Daoy (cell line): ENCODE measurements at regions not wholly inside any gene's neighbourhood (a gene's known extent, or its start where the extent isn't known, plus 50 kb on each side); places are given as distances from the start of the nearest gene placed in this dataset.
"Not testable (repeated sequence)": the region's sequence is repeated elsewhere in the genome, so short reads cannot be mapped to it uniquely, and the experiment has no call there.

Source experiments
- DNase-seq: peaks from one replicate; pipeline ENCODE4 v3.0.0-alpha.2; 2015; ENCODE audit warnings: low read depth

DNA sequence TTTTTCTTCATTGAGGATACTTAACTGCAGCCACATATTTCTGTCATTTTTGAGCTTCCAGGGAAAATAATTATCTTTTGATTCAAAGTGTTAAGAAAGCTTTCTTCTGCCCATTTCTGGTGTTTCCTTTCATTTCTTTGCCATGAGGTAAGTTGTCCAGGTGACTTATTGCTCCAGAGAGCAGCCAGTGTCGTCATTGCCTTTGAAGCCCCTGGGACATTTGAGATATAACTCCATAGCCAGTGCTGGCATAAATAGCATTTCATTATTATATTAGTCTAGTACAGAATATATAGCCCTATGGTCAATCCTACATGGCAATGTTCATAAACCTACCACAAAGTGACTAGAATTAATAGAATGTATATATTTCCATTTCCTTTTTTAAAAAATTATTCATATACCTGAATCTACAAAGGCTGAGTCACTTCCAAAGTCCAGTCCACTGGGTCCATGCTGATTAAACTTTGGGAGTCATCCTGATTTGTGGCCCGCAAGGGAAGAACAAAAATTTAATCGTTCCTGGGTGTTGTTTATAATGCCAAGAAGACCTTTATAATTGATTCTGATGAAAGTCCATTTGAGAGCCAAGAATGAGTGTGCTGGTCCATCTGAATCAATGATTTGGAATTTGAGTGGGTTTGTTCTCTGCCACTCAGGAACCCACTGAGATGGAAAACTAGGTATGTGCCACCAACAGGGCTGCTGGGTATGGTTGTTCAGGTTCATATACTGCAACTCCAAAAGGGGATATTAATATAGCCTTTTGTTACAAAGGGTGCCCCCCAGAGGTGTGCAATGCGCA lies 221.8 kb upstream of the PLXNA2 start:
- DNase-seq: no peak

DNA sequence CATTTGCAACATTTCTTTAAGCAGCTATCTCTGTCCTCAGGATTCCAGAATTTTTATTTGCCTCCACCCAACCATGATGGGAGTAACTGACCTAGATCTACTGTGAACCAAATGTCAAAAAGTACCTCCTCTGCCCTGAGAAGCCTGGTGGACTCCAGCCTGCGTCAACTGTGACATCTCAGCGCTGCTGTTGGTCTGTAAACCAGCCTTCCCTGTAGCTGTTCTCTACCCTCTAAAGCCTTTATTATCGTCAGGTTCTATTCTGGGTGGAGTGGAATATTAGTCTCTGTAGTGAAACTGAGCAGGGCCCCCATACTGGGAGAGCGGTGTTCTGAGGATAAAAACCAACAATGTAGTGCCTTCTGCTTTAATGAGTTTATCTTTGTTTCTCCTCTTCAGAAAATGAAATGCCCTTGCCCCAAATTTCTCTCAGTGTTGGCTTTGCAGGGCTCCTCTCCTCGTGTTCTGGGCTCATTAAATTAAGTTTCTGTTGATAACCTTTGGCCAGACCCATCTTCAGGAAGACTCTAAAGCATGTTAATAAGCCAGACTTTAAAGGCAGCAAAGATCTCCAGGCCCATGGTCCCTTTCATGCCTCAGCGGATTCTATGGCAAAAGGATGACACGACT lies 223.1 kb upstream of the PLXNA2 start:
- DNase-seq: no peak

DNA sequence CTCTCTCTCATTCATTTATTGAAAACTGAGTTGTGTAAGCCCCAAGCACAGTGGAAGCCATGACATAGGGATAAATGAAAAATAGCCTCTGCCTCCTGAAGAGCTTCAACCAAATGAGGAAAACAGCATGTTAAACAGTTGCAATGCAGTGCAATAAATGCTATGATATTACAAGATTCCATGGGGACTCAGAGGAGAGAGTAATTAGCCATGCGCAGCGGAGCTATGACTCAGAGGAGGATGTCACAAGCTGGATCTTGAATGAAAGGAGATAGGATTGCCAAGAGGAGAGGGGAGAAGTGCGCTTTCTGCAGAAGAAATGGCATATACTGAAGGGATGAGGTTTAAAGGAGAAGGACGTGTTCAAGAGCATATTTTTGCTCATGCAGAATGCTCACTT lies 231.3 kb upstream of the PLXNA2 start:
- DNase-seq: peak; percentile 15

DNA sequence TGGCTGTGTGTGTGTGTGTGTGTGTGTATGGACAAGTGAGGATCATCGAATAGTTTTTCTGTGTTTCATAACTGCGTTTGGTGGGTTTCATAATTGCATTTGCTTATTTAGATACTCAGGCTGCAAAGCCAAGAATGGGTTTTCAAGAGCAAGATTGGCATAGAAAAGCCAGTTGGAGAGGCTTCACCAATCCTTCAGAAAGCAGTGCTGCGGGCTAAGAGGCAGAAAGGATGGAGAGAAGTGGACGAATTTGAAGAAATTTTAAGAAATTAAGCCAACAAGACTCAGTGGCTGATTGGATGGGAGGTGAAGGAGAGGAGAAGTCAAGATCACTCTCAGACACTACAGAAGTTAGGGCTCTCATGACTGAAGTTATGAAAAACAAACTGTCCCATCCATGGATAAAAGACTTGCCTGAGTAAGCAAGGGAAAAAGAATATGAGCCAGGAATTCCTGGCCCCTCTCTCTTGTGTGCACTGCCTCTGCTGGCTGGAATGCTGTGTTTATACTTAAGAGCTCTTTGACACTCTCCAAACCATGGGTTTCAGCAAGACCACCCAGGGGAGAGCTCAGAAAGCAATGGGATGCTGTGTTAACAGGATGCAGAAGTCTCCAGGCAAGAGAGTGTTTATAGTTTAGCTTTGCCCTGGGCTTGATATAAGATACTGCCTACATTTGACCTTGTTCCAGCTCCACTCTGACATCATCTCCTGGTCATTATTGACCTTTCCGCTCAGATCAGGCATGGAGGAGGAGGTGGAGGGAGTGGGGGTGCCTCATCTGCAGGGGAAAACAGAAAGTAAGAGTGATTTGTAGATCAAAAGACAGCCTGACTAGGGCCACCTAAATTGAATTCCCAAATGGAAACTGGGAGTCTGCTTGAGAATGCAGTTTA lies 232.0 kb upstream of the PLXNA2 start:
- DNase-seq: no peak

DNA sequence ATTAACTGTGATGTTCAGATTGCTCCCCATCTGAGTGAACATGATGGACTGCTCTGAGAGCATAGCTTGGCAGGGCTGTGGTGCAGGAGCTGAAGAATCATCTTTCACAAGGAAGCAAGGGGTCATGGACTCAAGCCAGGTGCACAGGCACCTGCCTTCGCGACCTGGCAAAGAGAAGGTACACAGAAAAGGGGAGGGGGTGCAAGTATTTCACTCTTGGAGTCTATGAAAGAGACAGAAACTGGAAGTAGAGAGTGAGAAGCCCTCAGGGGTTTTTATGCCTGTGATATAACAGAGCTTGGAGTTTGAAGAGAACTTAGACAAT lies 232.6 kb upstream of the PLXNA2 start:
- DNase-seq: no peak

DNA sequence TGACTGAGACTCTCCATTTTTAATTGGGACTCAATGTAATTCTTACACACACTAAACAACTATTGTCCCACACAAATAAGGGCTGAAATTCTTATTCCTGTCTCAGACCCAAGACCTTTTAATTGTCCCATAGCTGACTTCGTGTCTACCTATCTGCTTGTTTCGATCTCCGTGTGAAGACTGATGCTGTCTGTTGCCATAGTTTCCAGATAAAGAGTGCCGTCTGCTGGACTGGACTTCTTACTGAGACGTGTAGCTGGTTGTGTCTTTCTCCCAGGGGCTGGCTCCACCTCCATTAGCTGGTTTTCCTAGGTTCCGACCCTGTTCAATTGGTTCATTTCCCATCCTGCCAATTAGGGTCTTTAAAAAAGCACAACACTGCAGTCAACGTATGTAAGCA lies 235.3 kb upstream of the PLXNA2 start:
- DNase-seq: no peak

DNA sequence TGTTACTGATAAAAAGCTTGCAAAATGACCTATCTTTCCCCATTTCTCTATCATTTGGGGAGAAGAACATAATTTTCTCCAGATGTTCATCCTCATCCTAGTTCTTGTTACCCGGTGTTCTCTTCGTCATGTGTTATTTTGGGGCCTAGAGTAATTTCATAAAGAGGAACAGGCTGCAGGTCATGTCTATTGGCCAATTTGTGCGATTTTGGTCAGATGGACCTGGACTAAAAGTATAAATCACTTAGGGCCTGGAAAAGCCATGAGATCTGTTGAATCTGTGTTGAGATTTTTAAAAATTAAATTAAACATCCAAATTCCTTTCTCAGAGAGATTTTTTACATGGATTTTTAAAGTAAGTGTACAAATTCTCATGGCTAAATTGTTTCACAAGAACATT lies 241.3 kb upstream of the PLXNA2 start:
- DNase-seq: no peak

DNA sequence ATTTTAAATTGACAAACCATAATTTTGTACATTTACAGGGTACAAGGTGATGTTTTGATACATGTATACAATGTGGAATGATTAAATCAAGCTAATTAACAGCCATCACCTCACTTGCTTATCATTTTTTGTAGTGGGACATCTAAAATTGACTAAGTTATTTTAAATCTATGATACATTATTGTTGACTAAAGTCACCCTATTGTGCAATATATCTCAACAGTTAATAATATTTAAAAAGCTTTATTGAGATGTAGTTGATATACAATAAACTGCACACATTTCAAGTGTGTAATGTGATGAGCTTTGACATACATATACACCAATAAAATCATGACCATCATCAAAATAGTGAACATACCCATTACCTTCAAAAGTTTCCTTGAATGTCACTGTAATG lies 242.5 kb upstream of the PLXNA2 start:
- no peak for DNase-seq

DNA sequence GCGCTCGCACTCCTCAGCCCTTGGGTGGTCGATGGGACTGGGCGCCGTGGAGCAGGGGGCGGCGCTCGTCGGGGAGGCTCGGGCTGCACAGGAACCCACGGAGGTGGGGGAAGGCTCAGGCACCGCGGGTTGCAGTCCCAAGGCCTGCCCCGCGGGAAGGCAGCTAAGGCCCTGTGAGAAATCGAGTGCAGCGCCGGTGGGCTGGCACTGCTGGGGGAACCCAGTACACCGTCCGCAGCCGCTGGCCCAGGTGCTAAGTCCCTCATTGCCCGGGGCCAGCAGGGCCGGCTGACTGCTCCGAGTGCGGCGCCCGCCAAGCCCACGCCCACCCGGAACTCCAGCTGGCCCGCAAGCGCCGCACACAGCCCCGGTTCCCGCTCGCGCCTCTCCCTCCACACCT lies 244.2 kb upstream of the PLXNA2 start:
- not testable (repeated sequence) for DNase-seq

DNA sequence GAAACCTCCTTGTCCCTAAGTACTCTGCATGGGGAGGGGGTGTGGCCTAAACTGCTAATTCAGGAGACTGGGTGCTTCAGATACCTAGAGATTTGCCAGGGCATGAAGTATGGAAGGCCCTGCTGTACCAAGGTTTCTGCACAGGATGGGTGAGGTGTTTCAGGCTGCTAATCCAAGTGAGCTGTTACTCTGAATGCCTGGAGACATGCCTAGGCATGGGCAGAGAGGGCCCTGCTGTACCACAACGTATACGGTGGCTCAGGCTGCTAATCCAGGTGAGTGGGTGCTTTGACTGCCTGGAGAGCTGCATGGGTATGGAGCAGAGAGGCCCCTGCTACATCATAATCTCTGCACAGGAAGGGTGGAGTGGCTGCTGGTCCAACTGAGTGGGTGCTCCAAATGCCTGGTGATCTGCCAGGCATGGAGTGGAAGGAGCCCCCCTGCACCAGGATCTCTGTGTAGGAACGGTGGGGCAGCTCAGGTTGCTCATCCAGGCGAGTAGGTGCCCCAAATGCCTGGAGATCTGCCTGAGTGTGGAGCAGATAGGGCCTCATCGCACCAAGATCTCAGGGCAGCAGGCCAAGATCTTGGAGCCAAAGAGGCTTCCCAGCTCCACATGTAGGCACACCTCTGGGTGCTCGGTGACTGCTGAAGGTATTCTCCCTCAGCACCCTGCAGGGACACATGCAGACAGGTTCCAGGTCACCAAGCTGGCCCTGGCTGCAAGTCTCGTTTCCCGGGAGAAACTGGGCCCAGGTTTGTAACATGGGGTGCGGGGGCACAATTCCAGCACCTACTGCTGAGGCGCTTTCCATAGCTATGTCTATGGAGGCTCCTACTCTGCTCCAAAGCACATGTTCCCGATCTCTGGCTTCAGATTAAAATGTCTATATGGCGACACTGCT lies 252.5 kb upstream of the PLXNA2 start:
- DNase-seq: no peak

DNA sequence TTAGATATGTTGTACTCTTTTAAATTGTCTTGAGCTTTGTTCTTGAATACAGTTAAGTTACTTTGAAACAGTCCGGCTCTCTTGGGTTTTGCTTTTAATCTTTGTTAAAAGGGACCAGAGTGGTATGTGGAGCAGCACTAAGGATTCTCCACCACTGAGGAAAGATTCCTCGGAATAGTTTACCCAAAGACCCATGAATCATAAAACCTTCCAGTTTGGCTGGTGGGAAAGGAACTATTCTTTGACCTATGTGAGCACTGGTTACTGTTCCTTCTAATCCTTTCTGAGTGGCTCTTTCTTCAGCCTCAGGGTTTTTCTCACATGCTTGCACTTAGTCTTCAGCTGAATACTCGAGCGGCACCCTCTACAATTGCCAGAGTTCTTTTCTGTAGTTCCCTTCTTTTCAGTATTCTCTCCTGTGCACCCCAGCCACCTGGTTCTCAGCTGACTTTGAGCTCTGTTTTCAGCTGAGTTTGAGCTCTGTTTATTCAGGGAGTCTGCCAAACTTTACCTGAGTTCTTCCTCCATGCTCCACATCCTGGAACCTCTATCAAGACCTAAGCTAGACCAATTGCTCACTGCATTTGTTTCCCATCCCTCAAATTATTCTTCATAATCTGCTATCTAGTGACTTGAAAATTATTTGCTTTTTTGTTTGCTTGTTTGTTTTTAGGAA lies 253.8 kb upstream of the PLXNA2 start:
- DNase-seq: no peak

DNA sequence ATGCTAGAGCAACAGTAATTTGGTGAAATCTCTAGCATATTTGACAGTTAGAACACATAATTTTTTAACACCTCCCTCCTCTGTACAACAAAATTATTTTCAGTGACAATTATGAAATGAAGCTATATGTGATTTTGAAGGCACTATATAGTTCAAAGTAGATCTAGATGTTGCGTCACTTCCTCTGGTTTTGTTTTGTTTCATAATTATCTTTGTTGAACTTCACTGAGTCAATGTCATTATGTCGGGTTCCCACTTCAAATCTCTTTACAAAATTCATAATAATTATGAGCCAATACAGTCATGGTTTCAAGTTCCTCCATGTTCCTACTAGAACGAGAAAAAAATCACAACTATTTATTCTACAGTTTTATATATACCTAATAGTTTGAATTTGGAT lies 254.8 kb upstream of the PLXNA2 start:
- no peak for DNase-seq

DNA sequence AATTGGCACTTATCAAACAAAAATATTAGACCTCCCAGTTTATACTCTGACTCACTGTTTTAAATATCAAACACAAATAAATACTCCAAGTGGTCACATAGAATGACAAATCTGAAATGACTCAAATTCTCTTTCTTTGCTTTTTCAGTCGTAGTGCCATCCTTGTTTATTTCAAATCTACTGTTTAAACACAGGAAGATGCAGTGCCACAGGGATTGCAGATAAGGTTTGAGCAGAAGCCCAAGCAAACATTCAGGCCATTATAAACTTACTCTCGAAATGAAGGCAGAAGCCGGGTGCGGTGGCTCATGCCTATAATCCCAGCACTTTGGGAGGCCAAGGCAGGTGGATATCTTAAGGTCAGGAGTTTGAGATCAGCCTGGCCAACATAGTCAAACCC lies 255.4 kb upstream of the PLXNA2 start:
- DNase-seq: no peak

DNA sequence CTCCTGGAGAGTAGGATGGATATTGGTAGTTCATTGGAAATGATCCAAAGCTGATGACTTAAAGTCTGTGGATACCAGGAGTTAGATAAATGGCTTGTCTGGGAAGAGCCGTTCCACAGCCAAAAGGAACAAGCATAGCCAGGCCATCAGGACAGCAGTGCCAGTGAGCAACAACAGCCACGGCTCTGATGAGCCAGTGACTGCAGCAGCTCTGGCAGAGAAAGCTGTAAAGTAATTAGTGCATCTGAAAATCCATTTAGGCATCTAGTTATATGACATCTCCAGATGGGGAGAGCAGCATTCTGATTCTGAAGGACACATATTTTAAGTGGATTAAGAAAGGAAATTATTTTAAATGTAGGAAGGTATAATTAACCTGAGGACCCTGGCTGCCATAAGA lies 256.2 kb upstream of the PLXNA2 start:
- DNase-seq: no peak

DNA sequence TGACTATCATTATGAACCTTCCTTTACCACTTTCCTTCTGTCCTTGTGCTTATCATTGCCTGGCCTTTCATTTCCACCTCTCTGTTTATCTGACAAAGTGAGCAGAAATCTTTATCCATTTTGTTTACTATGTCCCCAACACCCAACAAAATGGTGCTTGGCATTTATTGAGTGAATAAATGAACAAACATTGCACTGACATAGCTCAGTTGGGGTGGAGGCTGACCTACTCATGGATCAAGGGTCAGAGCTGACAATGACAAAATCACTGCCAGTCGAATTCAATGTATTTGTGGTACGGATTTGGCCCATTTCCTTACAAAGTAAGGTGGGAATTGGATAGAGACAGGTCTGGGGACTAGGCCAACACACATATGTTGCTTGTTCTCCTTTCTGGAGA lies 257.4 kb upstream of the PLXNA2 start:
- DNase-seq: no peak

DNA sequence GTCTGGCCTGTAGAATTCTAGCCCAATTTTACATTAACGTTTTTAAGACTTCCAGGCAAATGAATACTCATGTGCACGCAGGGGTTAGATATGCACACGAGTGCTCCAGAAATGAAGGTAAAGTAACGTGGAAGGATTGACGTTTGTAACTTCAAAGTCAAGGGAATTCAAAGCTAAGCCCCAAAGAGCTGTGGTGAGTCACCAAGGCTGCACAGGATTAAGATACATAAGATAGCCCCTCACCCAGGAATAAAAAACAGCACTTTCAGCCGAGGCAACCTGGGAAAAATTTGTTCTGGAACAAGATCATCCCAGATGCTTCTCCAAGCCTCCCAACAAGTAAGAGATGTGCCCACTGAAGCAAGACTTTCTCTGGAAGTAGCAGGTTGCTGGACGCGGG lies 259.6 kb upstream of the PLXNA2 start:
- no peak for DNase-seq

DNA sequence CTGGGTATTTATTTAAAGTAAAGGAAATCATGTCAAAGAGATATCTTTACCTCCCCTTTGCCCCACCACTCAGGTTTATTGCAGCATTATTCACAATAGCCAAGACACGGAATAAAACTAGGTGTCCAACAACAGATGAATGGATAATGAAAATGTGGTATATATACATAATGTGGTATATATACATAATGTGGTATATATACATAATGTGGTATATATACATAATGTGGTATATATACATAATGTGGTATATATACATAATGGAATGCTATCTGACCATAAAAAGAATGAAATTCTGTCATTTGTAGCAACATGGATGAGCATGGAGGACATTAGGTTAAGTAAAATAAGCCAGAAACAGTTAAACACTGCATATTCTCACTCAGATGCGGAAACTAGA lies 262.6 kb upstream of the PLXNA2 start:
- DNase-seq: no peak

DNA sequence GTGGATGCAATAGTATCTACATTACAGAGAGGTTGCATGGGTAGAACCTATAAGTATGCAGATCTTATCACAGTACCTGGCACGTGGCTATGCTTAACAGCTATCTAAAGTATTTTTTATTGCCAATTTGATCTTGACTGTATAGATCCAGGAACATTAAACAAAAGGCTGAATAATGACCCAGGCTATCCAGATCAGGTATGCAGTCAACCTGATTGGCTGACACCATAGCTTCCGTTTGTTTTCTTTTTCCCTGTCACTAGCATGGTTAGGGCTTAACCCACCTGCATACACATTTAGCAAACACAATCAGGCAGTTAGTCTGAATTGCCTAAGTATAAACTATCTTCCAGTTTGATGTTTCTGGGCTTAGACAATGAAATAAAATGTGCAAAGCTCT lies 264.9 kb upstream of the PLXNA2 start:
- no peak for DNase-seq

DNA sequence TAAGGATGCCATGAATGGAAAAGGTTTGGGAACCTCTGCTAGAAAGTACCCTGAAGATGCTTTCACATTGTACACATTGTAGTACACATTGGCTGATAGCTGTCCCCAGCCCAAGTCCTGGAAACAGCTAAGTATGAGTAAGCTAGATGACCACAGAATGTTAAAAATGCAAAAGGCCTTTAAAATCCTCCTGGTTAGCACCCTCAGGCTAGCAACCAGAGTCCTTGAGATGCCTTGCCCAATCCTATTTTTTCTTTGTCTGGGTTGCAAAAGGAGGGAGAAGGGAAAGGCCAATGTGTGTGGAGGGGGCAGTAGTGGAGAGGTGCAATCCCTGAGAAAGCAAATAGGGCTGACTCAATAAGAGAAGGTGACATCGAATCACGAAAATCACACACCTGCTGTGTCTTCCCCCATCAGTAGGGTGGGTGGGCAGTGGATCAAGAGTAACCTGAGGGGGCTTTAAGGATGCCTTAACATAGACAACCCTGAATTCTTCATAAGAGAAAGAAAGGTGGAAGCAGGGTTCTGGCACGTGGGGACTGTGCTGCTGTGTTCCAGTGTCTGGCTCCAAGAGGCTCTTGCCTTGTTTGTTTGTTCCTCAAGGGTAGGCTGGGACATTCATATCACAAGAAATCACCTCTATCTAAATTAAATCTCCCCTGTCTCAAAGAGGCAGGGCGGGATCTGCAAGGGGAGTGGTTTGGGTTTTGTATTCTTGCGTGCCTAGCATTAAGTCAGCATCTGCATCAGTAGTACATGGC lies 266.2 kb upstream of the PLXNA2 start:
- peak; percentile 45 for DNase-seq

DNA sequence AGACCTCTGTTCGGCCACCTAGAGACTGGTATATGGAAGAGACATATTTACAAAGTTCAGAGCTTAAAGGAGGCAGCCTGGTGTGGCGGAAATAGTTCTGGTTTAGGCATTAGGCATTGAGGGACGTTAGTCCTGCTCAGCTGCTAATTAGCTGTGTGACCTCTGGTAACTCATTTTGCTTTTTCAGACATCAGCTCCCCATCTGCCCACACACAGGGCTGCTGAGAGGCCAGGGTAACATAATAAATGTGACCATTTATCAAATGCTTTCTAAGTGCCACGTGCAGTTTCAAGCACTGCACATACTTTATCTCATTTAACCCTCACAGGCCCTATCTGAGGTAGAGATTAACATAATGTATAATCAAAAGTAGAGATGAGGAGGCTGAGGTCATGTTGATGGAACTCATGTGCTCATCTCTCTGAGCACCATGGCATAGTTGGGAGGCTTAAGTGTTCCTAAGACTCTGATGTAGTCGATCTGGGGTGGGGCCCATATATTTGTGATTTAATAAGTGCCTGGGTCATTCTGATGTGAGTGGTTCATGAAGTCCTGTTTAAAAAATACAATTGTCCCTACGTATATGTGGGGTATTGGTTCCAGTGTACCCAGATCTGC lies 267.2 kb upstream of the PLXNA2 start:
- no peak for DNase-seq
